GM12892 (cell line): ENCODE measurements at regions not wholly inside any gene's neighbourhood (a gene's known extent, or its start where the extent isn't known, plus 50 kb on each side); places are given as distances from the start of the nearest gene placed in this dataset.
"Not testable (repeated sequence)": the region's sequence is repeated elsewhere in the genome, so short reads cannot be mapped to it uniquely, and the experiment has no call there.

Source experiments
- DNase-seq: peaks from one replicate; pipeline ENCODE4 v3.0.0; 2011; ENCODE audit not compliant: insufficient read length
- FAIRE-seq: peaks from 2 replicates; lab custom pipeline; 2011; peaks lifted over from hg19 to GRCh38; lab: Jason Lieb, UNC
- POLR2A ChIP-seq: IDR thresholded peaks from 2 replicates; pipeline ENCODE4 v1.6.1; 2011; ENCODE audit warnings: low read depth, low read length, control low read depth
- POLR2AphosphoS5 ChIP-seq: IDR thresholded peaks from 2 replicates; pipeline ENCODE4 v1.6.1; 2011; ENCODE audit warnings: low read depth, low read length, control low read depth
- TAF1 ChIP-seq: IDR thresholded peaks from 2 replicates; pipeline ENCODE4 v1.6.1; 2011; ENCODE audit warnings: low read depth, mild to moderate bottlenecking, control low read depth, low read length, borderline replicate concordance

DNA sequence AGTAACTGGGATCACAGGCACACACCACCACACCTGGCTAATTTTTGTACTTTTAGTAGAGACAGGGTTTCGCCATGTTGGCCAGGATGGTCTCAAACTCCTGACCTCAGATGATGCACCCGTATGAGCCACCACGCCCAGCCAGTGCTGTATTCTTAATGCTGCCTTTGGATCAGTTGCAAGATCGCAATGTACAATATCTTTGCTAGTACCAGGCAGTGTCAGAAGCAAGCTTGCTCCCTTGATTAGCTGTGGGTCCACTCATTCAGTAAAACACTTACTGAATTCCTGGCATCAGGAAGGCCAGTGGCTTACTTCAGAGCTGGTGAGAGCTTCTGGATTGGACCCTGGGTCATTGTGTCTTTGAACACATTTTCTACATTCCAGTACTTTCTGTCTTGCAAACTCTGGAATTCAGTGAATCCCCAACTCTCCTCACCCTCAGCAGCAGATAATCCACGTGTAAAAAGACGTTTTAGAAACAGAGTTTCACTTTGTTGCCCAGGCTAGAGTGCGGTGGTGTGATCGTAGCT is 1183.7 kb downstream of the AACS start:
- FAIRE-seq = no peak
- no peak for DNase-seq
- TF ChIP-seq POLR2AphosphoS5 = no peak
- TF ChIP-seq POLR2A = no peak
- no peak for TF ChIP-seq TAF1

DNA sequence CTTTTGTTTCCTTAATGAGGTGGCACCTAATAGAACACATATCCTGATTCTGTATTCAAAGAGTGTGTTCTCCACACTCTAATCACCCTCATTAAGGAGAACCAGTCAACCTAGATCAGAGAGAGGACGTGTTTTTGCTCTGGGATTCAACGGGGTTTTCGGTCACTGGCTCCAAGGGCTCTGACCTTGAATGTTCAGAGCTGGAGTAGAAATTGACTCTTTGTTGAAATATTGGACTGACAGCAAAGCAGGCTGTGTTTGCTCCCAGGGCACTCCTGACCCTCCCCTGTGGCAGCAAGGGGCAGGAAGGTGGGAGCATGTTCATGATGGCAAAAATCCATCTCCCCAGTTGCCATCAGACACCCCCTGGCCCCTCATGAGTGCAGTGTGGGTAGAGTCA is 1193.0 kb downstream of the AACS start:
- DNase-seq = no peak
- TF ChIP-seq POLR2AphosphoS5 = no peak
- TF ChIP-seq POLR2A = no peak
- no peak for TF ChIP-seq TAF1
- no peak for FAIRE-seq

DNA sequence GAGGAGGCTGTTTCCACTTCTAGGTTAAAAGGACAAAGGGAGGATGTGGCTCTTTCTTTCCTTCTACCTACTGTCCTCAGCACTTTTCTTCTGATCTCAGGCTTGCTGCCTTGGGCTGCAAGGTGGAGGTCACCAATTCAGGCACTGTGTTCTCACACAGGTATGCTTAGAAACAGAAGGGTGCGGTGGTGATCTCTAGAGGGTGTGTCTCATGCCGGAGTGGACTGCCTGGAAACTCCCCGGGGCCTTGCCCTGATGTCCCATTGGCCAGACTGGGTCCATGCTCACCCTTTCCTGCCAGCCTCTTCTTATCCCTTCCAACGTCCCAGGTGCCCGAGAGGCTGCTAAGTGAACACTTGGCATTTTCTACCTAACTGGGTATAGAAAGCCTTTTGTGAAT is 1197.6 kb downstream of the AACS start:
- DNase-seq = no peak
- FAIRE-seq = no peak

DNA sequence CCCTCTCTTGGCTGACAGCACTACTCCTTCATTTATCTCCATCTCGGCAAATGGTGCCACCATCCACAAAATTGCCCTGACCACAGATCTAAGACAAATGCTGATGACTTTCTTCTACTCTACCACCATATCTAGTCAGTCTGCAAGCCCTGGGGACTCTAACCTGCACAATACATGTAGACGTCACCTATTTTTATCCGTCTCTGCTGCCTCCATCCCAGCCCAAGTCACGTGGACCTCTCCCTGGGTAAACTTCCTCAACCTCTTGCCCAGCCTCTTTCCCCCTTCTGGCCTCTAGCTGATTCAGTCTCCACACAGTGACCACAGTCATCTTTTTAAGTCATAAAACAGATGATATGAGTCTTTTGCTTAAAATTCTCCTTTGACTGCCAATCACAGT is 1203.0 kb downstream of the AACS start:
- FAIRE-seq (no peak), DNase-seq (no peak)
- TF ChIP-seq POLR2A (no peak), POLR2AphosphoS5 (no peak), TAF1 (no peak)

More for the DNA sequence above, 1197.6 kb downstream of the AACS start:
- TF ChIP-seq POLR2A = no peak
- TF ChIP-seq TAF1 = no peak
- no peak for TF ChIP-seq POLR2AphosphoS5

DNA sequence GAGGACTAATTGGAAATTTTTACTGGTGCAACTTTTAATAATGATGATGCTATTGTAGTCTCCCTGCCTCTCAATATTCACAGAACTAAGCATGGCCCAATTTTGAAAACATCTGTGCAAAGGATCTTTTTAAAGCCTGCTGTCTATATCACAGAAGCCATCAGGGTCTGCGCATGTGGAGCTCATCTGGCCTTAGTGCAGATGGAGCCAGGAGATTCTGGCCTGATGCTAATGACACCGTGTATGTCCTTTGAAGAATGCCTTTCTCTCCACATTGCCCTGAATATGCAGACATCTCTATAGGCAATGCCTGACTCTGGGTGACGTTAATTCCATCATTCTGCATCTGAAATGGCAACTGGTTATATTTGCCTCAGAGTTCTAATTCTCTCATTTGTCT is 1205.9 kb downstream of the AACS start:
- no peak for TF ChIP-seq POLR2A
- no peak for TF ChIP-seq TAF1
- no peak for DNase-seq

DNA sequence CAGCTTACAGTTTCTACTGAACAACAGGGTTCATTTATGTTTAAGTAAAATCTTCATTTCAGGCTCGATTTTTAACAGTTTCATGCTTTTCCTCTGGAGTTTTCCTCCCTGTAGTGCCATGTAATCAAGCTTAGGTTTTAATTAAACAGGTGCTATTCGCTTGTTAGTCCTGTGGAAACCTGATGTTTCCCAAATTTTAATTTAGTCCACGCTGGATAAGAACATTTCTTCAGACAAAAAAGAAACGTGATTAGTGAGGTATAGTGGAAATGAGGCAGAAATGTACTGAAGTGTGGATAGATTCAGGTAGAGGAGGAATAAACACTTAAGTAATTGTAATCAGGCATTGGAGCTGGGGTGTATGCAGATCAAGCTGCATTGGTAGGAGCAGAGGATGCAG is 1217.5 kb downstream of the AACS start:
- no peak for TF ChIP-seq POLR2AphosphoS5
- no peak for TF ChIP-seq TAF1
- no peak for TF ChIP-seq POLR2A
- FAIRE-seq (no peak), DNase-seq (no peak)

More for the DNA sequence above, 1205.9 kb downstream of the AACS start:
- FAIRE-seq = no peak

DNA sequence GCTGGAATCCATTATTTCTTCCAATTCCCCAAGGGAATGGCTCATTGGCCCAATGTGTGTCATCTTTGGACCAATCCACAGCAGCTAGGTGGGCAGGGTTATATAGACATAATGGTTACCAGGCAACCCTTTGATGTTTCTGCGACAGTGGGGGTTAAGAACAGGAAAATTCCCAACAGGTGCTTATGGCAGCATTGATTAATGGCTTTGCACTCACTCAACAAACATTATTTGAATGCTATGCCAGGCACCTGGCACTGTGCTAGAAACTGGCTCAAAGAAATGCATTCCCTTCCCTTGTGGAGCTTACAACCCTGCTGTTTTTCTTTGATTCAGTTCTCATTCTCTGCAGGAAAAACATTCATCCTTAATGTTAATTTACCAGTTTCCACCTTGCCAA is 1221.0 kb downstream of the AACS start:
- no peak for FAIRE-seq
- TF ChIP-seq POLR2A (no peak), POLR2AphosphoS5 (no peak), TAF1 (no peak)
- no peak for DNase-seq

DNA sequence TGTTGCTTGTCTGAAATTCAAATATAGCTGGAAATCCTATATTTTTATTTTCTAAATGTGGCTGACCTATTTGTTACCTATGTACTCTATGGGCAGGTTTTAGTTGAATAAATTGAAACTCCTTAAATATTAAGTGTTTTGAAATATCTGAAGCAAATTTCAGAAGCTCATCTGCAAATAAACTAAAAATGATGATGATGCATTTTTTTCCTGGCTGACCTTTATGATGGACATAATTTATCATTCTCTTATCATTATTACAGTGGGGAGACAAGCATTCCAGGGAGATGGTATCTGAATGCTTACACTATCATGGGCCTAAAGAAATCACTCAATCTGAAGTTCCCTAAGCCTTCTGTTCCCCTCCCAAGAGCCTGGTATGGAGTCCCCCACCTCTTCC is 1225.2 kb downstream of the AACS start:
- no peak for DNase-seq
- no peak for FAIRE-seq
- TF ChIP-seq POLR2AphosphoS5 = no peak
- TF ChIP-seq TAF1 = no peak
- TF ChIP-seq POLR2A = no peak

DNA sequence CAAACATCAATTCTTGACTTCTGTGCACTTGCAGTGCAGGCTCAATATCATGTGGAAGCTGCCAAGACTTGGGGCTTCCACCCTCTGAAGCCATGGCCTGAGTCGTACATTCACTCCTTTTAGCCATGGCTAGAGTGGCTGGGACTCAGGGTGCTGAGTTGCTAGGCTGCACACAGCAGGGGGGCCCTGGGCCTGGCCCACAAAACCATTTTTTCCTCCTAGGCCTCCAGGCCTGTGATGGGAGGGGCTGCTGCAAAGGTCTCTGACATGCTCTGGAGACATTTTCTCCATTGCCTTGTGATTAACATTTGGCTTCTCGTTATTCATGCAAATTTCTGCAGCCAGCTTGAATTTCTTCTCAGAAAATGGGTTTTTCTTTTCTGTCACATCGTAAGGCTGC is 1226.8 kb downstream of the AACS start:
- DNase-seq, FAIRE-seq: not testable (repeated sequence)

DNA sequence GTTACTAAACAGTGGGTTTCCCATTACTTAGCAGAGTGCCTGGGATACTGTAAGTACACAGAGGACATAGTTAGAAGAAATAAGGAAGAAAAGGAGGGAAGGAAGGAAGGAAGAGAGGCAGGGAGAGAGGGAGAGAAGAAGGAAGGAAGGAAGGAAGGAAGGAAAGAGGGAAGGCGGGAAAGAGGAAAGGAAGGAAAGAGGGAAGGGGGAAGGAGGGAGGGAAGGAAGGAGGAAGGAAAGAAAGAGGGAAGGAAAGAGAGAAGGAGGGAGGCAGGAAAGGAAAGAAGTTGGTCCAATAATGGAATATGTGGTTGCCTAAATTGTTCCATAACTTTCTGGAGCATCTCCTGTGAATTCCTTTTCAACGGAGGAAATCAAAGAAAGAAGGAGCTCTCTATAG is 1230.4 kb downstream of the AACS start:
- FAIRE-seq (no peak), DNase-seq (no peak)
- TF ChIP-seq POLR2A (no peak), POLR2AphosphoS5 (no peak), TAF1 (no peak)

DNA sequence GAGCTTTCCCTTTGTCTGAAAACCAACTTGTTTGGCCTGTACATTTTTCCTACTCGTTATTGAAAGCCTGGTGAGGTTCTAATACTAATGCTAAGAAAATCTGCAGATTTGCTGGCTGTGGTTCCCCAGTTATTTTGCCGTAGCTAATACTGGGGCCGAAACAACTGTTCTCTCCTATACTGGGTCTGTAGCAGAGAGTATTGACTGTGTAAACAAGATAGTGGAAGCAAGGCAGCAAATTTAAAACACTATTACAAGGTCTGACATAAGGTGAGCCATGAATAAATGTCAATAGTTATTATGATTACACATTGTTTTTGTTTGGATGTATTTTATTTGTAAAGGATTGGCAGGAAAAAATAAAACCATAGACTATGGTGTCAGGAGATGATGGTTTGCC is 1244.0 kb downstream of the AACS start:
- no peak for DNase-seq
- FAIRE-seq = no peak
- TF ChIP-seq TAF1 (no peak), POLR2A (no peak), POLR2AphosphoS5 (no peak)

DNA sequence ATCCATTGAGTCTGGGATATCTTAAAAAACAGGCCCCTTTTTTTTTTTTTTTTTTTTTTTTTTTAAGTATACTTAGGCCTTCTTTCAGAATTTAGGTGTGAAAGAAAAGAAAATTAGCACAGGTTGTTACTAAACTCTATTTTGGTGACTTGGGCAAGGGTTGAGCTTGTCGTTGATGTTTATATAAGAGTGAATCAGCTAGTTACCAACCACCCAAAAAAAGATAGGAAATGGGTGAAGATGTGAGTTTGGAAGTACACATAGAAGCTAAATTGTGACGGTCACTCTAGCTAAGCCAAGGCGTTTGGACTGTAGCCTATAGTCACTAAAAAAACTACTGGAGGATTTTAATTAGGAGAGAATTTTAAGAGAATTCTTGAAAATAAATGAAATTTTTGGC is 1247.2 kb downstream of the AACS start:
- DNase-seq (no peak), FAIRE-seq (no peak)
- TF ChIP-seq TAF1 = no peak
- TF ChIP-seq POLR2AphosphoS5 = no peak
- no peak for TF ChIP-seq POLR2A

DNA sequence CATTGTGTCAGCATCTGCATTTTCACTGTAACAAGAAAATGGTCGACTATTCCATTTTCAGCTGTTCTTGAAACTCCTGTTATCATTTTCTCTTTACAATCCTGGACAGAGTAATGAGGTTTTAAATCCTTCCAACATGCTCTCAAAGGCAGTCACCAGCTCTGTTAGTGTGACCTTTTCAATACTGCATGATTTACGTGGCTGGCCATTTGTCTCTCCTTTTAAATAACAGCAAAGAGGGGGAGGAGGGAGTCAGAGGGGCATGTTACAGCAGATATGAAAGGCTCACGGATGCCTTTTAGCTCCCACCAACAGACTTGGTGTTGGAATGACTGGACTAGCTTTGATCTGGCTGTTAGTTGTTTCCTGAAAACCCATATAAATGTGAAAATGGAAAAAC is 1251.2 kb downstream of the AACS start:
- DNase-seq (no peak), FAIRE-seq (no peak)
- no peak for TF ChIP-seq TAF1
- no peak for TF ChIP-seq POLR2A
- TF ChIP-seq POLR2AphosphoS5 = no peak
